ENCODE measurements at regions not wholly inside any gene's neighbourhood (a gene's known extent, or its start where the extent isn't known, plus 50 kb on each side); places are given as distances from the start of the nearest gene placed in this dataset.

DNA sequence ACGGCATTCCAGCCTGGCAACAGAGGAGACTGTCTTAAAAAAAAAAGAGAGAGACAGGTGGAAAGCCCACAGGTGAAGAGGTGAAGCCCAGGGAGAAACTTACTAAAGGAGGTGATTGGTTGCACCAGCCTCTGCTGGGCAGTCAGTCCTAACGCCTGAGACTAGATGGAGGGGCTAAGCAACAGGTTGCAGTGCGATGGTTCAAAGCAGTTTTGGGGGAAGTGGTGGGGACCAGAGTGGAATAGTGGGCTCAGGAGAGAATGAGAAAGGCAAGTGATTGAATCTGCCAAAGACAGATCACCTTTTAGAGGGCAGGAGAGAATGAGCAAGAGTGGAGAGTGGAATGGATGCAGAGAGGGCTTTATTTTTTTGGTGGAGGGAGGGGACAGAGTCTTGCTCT is 100.0 kb upstream of the KCTD7 start:
- TF ChIP-seq, protein P1, sequence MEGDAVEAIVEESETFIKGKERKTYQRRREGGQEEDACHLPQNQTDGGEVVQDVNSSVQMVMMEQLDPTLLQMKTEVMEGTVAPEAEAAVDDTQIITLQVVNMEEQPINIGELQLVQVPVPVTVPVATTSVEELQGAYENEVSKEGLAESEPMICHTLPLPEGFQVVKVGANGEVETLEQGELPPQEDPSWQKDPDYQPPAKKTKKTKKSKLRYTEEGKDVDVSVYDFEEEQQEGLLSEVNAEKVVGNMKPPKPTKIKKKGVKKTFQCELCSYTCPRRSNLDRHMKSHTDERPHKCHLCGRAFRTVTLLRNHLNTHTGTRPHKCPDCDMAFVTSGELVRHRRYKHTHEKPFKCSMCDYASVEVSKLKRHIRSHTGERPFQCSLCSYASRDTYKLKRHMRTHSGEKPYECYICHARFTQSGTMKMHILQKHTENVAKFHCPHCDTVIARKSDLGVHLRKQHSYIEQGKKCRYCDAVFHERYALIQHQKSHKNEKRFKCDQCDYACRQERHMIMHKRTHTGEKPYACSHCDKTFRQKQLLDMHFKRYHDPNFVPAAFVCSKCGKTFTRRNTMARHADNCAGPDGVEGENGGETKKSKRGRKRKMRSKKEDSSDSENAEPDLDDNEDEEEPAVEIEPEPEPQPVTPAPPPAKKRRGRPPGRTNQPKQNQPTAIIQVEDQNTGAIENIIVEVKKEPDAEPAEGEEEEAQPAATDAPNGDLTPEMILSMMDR (IDR thresholded peaks at IDR 0.05) = no peak
- TF ChIP-seq POLR2A (IDR thresholded peaks at IDR 0.05) = no peak

Data from upper lobe of left lung (tissue), 4 donors.